Immature natural killer cell (primary cell): ENCODE measurements at regions not wholly inside any gene's neighbourhood (a gene's known extent, or its start where the extent isn't known, plus 50 kb on each side); places are given as distances from the start of the nearest gene placed in this dataset.

Experiments used
- DNase-seq, 3 donors: peaks; one replicate each; pipeline ENCODE4 v3.0.0; 2022; ENCODE audit warnings: mixed read lengths in 1 of 3
- H3K27ac Mint-ChIP-seq, 6 donors: one replicate each; pipeline ENCODE4 v1.8.0; 2020; ENCODE audit warnings: mixed read lengths in 6 of 6, mild to moderate bottlenecking in 5 of 6, inconsistent platforms in 4 of 6, moderate library complexity in 3 of 6
- H3K27me3 Mint-ChIP-seq, 3 donors: one replicate each; pipeline ENCODE4 v1.8.0; 2020 to 2021; ENCODE audit warnings: low read depth in 3 of 3, mild to moderate bottlenecking in 3 of 3, mixed read lengths in 3 of 3, moderate library complexity in 3 of 3, inconsistent platforms in 1 of 3
- H3K36me3 Mint-ChIP-seq, 3 donors: one replicate each; pipeline ENCODE4 v1.8.0; 2020; ENCODE audit warnings: mixed read lengths in 3 of 3, inconsistent platforms in 2 of 3, mild to moderate bottlenecking in 2 of 3
- H3K4me1 Mint-ChIP-seq, 2 donors: one replicate each; pipeline ENCODE4 v1.8.0; 2020; ENCODE audit warnings: inconsistent platforms in 2 of 2, mild to moderate bottlenecking in 2 of 2, mixed read lengths in 2 of 2, moderate library complexity in 1 of 2
- H3K4me3 Mint-ChIP-seq, 5 donors: one replicate each; pipeline ENCODE4 v1.8.0; 2020; ENCODE audit warnings: mild to moderate bottlenecking in 5 of 5, mixed read lengths in 5 of 5, inconsistent platforms in 3 of 5, moderate library complexity in 3 of 5
- H3K9me3 Mint-ChIP-seq, 6 donors: one replicate each; pipeline ENCODE4 v1.8.0; 2020; ENCODE audit warnings: mild to moderate bottlenecking in 6 of 6, mixed read lengths in 6 of 6, inconsistent platforms in 4 of 6, moderate library complexity in 3 of 6

GRCh38 chr18:4593459-4593858 is 138.4 kb upstream of the DLGAP1 start:
- no peaks in the 10 kb centered on the region for H3K4me1 Mint-ChIP-seq
- no peaks in the 10 kb centered on the region for H3K36me3 Mint-ChIP-seq
- no peak overlapping the region for H3K4me3 Mint-ChIP-seq
- no peak overlapping the region for H3K27ac Mint-ChIP-seq
- H3K27me3 Mint-ChIP-seq, result no peaks in the 10 kb centered on the region
- H3K9me3 Mint-ChIP-seq, result peaks cover 9 to 36% (median 30%) of the 10 kb centered on the region in 6 donors
- DNase-seq, result no peak

GRCh38 chr18:4589056-4589800 is 134.1 kb upstream of the DLGAP1 start:
- Mint-ChIP-seq H3K4me3 (no peak overlapping the region), H3K4me1 (no peaks in the 10 kb centered on the region), H3K9me3 (peaks cover 11 to 35% (median 20%) of the 10 kb centered on the region in 6 donors), H3K27ac (no peak overlapping the region), H3K36me3 (no peaks in the 10 kb centered on the region), H3K27me3 (no peaks in the 10 kb centered on the region)
- DNase-seq, result no peak

- Mint-ChIP-seq H3K27ac (no peak overlapping the region), H3K4me3 (no peak overlapping the region), H3K4me1 (no peaks in the 10 kb centered on the region), H3K27me3 (no peaks in the 10 kb centered on the region), H3K36me3 (peaks cover 0 to 4% (median 0%) of the 10 kb centered on the region in 3 donors), H3K9me3 (peaks cover 11 to 37% (median 31%) of the 10 kb centered on the region in 6 donors)
- DNase-seq, result no peak
These were observed 132.1 kb upstream of the DLGAP1 start for GRCh38 chr18:4587204-4587603.

- Mint-ChIP-seq H3K9me3 (peaks cover 11 to 41% (median 35%) of the 10 kb centered on the region in 6 donors), H3K4me1 (no peaks in the 10 kb centered on the region), H3K4me3 (no peak overlapping the region), H3K36me3 (peaks cover 0 to 9% (median 0%) of the 10 kb centered on the region in 3 donors), H3K27ac (no peak overlapping the region), H3K27me3 (no peaks in the 10 kb centered on the region)
- DNase-seq, result no peak
These were observed 131.6 kb upstream of the DLGAP1 start for GRCh38 chr18:4586731-4587130.

GRCh38 chr18:4582431-4583335 is 127.6 kb upstream of the DLGAP1 start:
- H3K4me1 Mint-ChIP-seq, result no peaks in the 10 kb centered on the region
- H3K36me3 Mint-ChIP-seq, result peaks cover 0 to 9% (median 0%) of the 10 kb centered on the region in 3 donors
- no peak for DNase-seq
- no peak overlapping the region for H3K4me3 Mint-ChIP-seq
- no peaks in the 10 kb centered on the region for H3K27me3 Mint-ChIP-seq
- no peak overlapping the region for H3K27ac Mint-ChIP-seq
- peaks cover 12 to 61% (median 36%) of the 10 kb centered on the region in 6 donors for H3K9me3 Mint-ChIP-seq

- Mint-ChIP-seq H3K27me3 (no peaks in the 10 kb centered on the region), H3K36me3 (peaks cover 0 to 9% (median 0%) of the 10 kb centered on the region in 3 donors), H3K4me3 (no peak overlapping the region), H3K9me3 (peaks cover 12 to 63% (median 41%) of the 10 kb centered on the region in 6 donors), H3K27ac (no peak overlapping the region), H3K4me1 (no peaks in the 10 kb centered on the region)
- no peak for DNase-seq
These were observed 126.9 kb upstream of the DLGAP1 start for GRCh38 chr18:4581966-4582365.

GRCh38 chr18:4578449-4578848 is 123.3 kb upstream of the DLGAP1 start:
- Mint-ChIP-seq H3K9me3 (peaks cover 11 to 77% (median 47%) of the 10 kb centered on the region in 6 donors), H3K4me1 (no peaks in the 10 kb centered on the region), H3K27ac (no peak overlapping the region), H3K36me3 (peaks cover 0 to 13% (median 0%) of the 10 kb centered on the region in 3 donors), H3K27me3 (no peaks in the 10 kb centered on the region), H3K4me3 (no peak overlapping the region)
- no peak for DNase-seq

GRCh38 chr18:4573735-4574134 is 118.6 kb upstream of the DLGAP1 start:
- DNase-seq, result no peak
- H3K9me3 Mint-ChIP-seq, result peaks cover 13 to 73% (median 42%) of the 10 kb centered on the region in 6 donors
- H3K27me3 Mint-ChIP-seq, result peaks cover 0 to 4% (median 0%) of the 10 kb centered on the region in 3 donors
- peaks cover 0 to 4% (median 0%) of the 10 kb centered on the region in 3 donors for H3K36me3 Mint-ChIP-seq
- H3K27ac Mint-ChIP-seq, result no peak overlapping the region
- H3K4me3 Mint-ChIP-seq, result no peak overlapping the region
- H3K4me1 Mint-ChIP-seq, result no peaks in the 10 kb centered on the region

- H3K27me3 Mint-ChIP-seq, result no peaks in the 10 kb centered on the region
- no peak overlapping the region for H3K27ac Mint-ChIP-seq
- no peak overlapping the region for H3K4me3 Mint-ChIP-seq
- H3K36me3 Mint-ChIP-seq, result no peaks in the 10 kb centered on the region
- no peak for DNase-seq
- no peaks in the 10 kb centered on the region for H3K4me1 Mint-ChIP-seq
- peaks cover 2 to 40% (median 28%) of the 10 kb centered on the region in 6 donors for H3K9me3 Mint-ChIP-seq
These were observed 102.4 kb upstream of the DLGAP1 start for GRCh38 chr18:4557502-4557901.

- Mint-ChIP-seq H3K27ac (no peak overlapping the region), H3K4me3 (no peak overlapping the region), H3K27me3 (peaks cover 0 to 2% (median 0%) of the 10 kb centered on the region in 3 donors), H3K4me1 (no peaks in the 10 kb centered on the region), H3K9me3 (peaks cover 5 to 42% (median 15%) of the 10 kb centered on the region in 6 donors), H3K36me3 (no peaks in the 10 kb centered on the region)
- DNase-seq, result no peak
These were observed 95.9 kb upstream of the DLGAP1 start for GRCh38 chr18:4551001-4551360.

GRCh38 chr18:4549164-4549872 is 94.2 kb upstream of the DLGAP1 start:
- Mint-ChIP-seq H3K27ac (no peak overlapping the region), H3K9me3 (peaks cover 8 to 49% (median 18%) of the 10 kb centered on the region in 6 donors), H3K36me3 (peaks cover 0 to 4% (median 0%) of the 10 kb centered on the region in 3 donors), H3K27me3 (peaks cover 0 to 2% (median 0%) of the 10 kb centered on the region in 3 donors), H3K4me3 (no peak overlapping the region), H3K4me1 (no peaks in the 10 kb centered on the region)
- DNase-seq, result no peak

GRCh38 chr18:4547126-4547525 is 92.0 kb upstream of the DLGAP1 start:
- no peak for DNase-seq
- H3K27ac Mint-ChIP-seq, result no peak overlapping the region
- H3K9me3 Mint-ChIP-seq, result peaks cover 7 to 41% (median 19%) of the 10 kb centered on the region in 6 donors
- no peaks in the 10 kb centered on the region for H3K4me1 Mint-ChIP-seq
- H3K36me3 Mint-ChIP-seq, result peaks cover 0 to 4% (median 0%) of the 10 kb centered on the region in 3 donors
- H3K27me3 Mint-ChIP-seq, result peaks cover 0 to 2% (median 0%) of the 10 kb centered on the region in 3 donors
- no peak overlapping the region for H3K4me3 Mint-ChIP-seq

GRCh38 chr18:4544142-4544541 is 89.0 kb upstream of the DLGAP1 start:
- Mint-ChIP-seq H3K36me3 (peaks cover 0 to 6% (median 0%) of the 10 kb centered on the region in 3 donors), H3K4me1 (no peaks in the 10 kb centered on the region), H3K9me3 (peaks cover 9 to 38% (median 19%) of the 10 kb centered on the region in 6 donors), H3K27me3 (peaks cover 0 to 3% (median 0%) of the 10 kb centered on the region in 3 donors), H3K27ac (no peak overlapping the region), H3K4me3 (no peak overlapping the region)
- DNase-seq, result no peak
